Upper lobe of left lung (tissue), 4 donors: ENCODE measurements at regions not wholly inside any gene's neighbourhood (a gene's known extent, or its start where the extent isn't known, plus 50 kb on each side); places are given as distances from the start of the nearest gene placed in this dataset.

ENCODE experiments used
- EP300 ChIP-seq, 4 donors: sonication (generic); formaldehyde crosslinking; IDR thresholded peaks; one replicate each; pipeline ENCODE4 v1.5.1; 2017; ENCODE audit warnings: antibody characterized with exemption in 4 of 4, control low read depth in 2 of 4
- POLR2A ChIP-seq, 4 donors: fragments of 450-650 bp; IDR thresholded peaks; one replicate each; pipeline ENCODE4 v1.5.1; 2016 to 2017; ENCODE audit warnings: antibody characterized with exemption in 4 of 4, mild to moderate bottlenecking in 2 of 4
- POLR2AphosphoS5 ChIP-seq, 2 donors: sonication (generic); formaldehyde crosslinking; IDR thresholded peaks; one replicate each; pipeline ENCODE4 v1.5.1; 2017; ENCODE audit warnings: antibody characterized with exemption in 2 of 2
- TF ChIP-seq, protein P1 (sequence below), 6 experiments: fragments of 450-650 bp in 4 of 6; fragments of 200-600 bp in 2 of 6; sonication (generic) in 2 of 6; IDR thresholded peaks; one replicate each; pipeline ENCODE4 v1.5.1; 2016 to 2019; ENCODE audit warnings: antibody characterized with exemption in 6 of 6

DNA sequence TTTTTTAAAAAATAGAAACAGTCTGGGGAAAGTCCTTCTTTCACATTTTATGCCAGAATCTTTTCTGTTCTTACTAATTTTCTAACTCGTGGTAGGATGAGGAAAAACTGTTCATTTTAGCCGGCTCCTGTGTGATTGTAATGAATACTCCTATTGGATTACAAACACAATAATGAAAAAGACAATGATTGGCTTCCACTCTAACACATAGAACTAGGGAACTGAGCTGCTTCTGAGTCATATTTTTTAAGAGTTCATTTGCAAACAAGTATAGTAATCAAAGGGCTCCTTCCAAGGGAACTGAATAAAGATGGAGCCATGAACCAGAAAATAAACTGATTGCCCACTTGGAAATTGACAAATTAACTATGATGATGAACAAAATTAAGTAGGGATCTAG is 265.3 kb upstream of the TCF21 start:
- TF ChIP-seq EP300 (IDR thresholded peaks at IDR 0.05) (no peak), POLR2A (IDR thresholded peaks at IDR 0.05) (no peak), POLR2AphosphoS5 (IDR thresholded peaks at IDR 0.05) (no peak)
- TF ChIP-seq, protein P1, sequence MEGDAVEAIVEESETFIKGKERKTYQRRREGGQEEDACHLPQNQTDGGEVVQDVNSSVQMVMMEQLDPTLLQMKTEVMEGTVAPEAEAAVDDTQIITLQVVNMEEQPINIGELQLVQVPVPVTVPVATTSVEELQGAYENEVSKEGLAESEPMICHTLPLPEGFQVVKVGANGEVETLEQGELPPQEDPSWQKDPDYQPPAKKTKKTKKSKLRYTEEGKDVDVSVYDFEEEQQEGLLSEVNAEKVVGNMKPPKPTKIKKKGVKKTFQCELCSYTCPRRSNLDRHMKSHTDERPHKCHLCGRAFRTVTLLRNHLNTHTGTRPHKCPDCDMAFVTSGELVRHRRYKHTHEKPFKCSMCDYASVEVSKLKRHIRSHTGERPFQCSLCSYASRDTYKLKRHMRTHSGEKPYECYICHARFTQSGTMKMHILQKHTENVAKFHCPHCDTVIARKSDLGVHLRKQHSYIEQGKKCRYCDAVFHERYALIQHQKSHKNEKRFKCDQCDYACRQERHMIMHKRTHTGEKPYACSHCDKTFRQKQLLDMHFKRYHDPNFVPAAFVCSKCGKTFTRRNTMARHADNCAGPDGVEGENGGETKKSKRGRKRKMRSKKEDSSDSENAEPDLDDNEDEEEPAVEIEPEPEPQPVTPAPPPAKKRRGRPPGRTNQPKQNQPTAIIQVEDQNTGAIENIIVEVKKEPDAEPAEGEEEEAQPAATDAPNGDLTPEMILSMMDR (IDR thresholded peaks at IDR 0.05): no peak
